ENCODE measurements at regions not wholly inside any gene's neighbourhood (a gene's known extent, or its start where the extent isn't known, plus 50 kb on each side); places are given as distances from the start of the nearest gene placed in this dataset.

DNA sequence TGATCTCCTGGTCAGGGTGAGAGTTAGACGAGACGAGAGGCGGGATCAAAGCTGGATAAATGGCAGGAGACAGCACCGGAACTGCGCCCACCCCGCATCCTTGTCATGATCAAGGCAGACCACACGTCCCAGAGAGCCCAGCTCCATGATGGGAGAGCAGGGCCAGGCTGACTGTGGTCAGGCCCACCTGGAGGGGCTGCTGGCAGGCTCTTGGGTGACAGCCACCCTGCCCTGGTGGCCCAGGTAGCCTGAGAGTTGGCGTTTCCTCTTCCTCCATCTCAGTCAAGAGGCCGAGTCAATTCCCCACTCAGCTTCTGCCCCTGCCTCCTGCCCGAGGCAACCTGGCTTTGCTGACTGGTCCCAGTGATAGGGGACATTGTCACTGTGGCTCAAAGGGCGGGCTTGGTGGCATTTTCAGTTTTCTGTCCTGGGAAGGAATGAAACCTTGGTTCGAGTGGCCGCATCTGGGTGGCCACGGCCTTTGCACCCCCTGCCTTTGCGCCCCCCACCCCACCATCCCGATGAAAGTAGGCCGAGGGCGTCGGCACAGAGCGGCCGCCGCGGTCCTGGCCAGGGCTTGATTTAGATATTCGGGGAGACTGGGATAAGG, 60.8 kb upstream of the PPARA start:
- TF ChIP-seq, protein P1, sequence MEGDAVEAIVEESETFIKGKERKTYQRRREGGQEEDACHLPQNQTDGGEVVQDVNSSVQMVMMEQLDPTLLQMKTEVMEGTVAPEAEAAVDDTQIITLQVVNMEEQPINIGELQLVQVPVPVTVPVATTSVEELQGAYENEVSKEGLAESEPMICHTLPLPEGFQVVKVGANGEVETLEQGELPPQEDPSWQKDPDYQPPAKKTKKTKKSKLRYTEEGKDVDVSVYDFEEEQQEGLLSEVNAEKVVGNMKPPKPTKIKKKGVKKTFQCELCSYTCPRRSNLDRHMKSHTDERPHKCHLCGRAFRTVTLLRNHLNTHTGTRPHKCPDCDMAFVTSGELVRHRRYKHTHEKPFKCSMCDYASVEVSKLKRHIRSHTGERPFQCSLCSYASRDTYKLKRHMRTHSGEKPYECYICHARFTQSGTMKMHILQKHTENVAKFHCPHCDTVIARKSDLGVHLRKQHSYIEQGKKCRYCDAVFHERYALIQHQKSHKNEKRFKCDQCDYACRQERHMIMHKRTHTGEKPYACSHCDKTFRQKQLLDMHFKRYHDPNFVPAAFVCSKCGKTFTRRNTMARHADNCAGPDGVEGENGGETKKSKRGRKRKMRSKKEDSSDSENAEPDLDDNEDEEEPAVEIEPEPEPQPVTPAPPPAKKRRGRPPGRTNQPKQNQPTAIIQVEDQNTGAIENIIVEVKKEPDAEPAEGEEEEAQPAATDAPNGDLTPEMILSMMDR (IDR thresholded peaks at IDR 0.05), result no peak
- TF ChIP-seq TCF7L2 (IDR thresholded peaks at IDR 0.05; ENCODE audit: low read depth, low read length), result no peak
- no peak; the same call in 1 of the 2 replicates for TF ChIP-seq POLR2AphosphoS5 (IDR thresholded peaks at IDR 0.05; ENCODE audit: low read depth, low read length)
- no peak for TF ChIP-seq SIN3A (IDR thresholded peaks at IDR 0.05; ENCODE audit: borderline replicate concordance, insufficient read depth, low read depth, low read length)
- TF ChIP-seq, protein P2, sequence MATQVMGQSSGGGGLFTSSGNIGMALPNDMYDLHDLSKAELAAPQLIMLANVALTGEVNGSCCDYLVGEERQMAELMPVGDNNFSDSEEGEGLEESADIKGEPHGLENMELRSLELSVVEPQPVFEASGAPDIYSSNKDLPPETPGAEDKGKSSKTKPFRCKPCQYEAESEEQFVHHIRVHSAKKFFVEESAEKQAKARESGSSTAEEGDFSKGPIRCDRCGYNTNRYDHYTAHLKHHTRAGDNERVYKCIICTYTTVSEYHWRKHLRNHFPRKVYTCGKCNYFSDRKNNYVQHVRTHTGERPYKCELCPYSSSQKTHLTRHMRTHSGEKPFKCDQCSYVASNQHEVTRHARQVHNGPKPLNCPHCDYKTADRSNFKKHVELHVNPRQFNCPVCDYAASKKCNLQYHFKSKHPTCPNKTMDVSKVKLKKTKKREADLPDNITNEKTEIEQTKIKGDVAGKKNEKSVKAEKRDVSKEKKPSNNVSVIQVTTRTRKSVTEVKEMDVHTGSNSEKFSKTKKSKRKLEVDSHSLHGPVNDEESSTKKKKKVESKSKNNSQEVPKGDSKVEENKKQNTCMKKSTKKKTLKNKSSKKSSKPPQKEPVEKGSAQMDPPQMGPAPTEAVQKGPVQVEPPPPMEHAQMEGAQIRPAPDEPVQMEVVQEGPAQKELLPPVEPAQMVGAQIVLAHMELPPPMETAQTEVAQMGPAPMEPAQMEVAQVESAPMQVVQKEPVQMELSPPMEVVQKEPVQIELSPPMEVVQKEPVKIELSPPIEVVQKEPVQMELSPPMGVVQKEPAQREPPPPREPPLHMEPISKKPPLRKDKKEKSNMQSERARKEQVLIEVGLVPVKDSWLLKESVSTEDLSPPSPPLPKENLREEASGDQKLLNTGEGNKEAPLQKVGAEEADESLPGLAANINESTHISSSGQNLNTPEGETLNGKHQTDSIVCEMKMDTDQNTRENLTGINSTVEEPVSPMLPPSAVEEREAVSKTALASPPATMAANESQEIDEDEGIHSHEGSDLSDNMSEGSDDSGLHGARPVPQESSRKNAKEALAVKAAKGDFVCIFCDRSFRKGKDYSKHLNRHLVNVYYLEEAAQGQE (IDR thresholded peaks at IDR 0.05; ENCODE audit: insufficient read depth in 1 of 2, low read depth in 2 of 2, low read length in 1 of 2), result no peak

Data from Panc1 (cell line).